AG20443 (cell line): ENCODE measurements at regions not wholly inside any gene's neighbourhood (a gene's known extent, or its start where the extent isn't known, plus 50 kb on each side); places are given as distances from the start of the nearest gene placed in this dataset.

Experiments used
- DNase-seq: peaks from one replicate; pipeline ENCODE4 v3.0.0; 2012; ENCODE audit warnings: low spot score, mixed read lengths

GRCh38 chr20:20829681-20830080 lies 117.2 kb upstream of the RALGAPA2 start:
- DNase-seq = no peak

- no peak for DNase-seq
Observed at GRCh38 chr20:20827992-20828597, 115.7 kb upstream of the RALGAPA2 start.

GRCh38 chr20:20824924-20825584 lies 112.6 kb upstream of the RALGAPA2 start:
- DNase-seq = peak; percentile 62

GRCh38 chr20:20823476-20823881 lies 111.0 kb upstream of the RALGAPA2 start:
- DNase-seq = no peak

GRCh38 chr20:20821484-20822260 lies 109.2 kb upstream of the RALGAPA2 start:
- DNase-seq = no peak

GRCh38 chr20:20820785-20821483 lies 108.5 kb upstream of the RALGAPA2 start:
- DNase-seq = no peak

GRCh38 chr20:20820104-20820503 lies 107.7 kb upstream of the RALGAPA2 start:
- peak; percentile 33 for DNase-seq

GRCh38 chr20:20816969-20817755 lies 104.7 kb upstream of the RALGAPA2 start:
- no peak for DNase-seq

GRCh38 chr20:20815711-20816455 lies 103.4 kb upstream of the RALGAPA2 start:
- no peak for DNase-seq

- no peak for DNase-seq
Observed at GRCh38 chr20:20814685-20815084, 102.2 kb upstream of the RALGAPA2 start.

GRCh38 chr20:20812136-20812535 lies 99.7 kb upstream of the RALGAPA2 start:
- no peak for DNase-seq

GRCh38 chr20:20808016-20808415 lies 95.6 kb upstream of the RALGAPA2 start:
- DNase-seq = no peak

- DNase-seq = no peak
Observed at GRCh38 chr20:20806121-20807095, 94.0 kb upstream of the RALGAPA2 start.

- DNase-seq = no peak
Observed at GRCh38 chr20:20803011-20803410, 90.6 kb upstream of the RALGAPA2 start.

- no peak for DNase-seq
Observed at GRCh38 chr20:20802328-20802727, 89.9 kb upstream of the RALGAPA2 start.

GRCh38 chr20:20799716-20800312 lies 87.4 kb upstream of the RALGAPA2 start:
- DNase-seq = no peak

GRCh38 chr20:20797521-20798310 lies 85.3 kb upstream of the RALGAPA2 start:
- no peak for DNase-seq

GRCh38 chr20:20796766-20797440 lies 84.5 kb upstream of the RALGAPA2 start:
- no peak for DNase-seq
